ENCODE measurements at regions not wholly inside any gene's neighbourhood (a gene's known extent, or its start where the extent isn't known, plus 50 kb on each side); places are given as distances from the start of the nearest gene placed in this dataset.
"Not testable (repeated sequence)": the region's sequence is repeated elsewhere in the genome, so short reads cannot be mapped to it uniquely, and the experiment has no call there.

GRCh38 chr5:50898966-50899365 is 232.5 kb downstream of the PARP8 start:
- no peak for DNase-seq

- no peak for DNase-seq
Measured at GRCh38 chr5:50900952-50901510, 234.6 kb downstream of the PARP8 start.

GRCh38 chr5:50903651-50904050 is 237.2 kb downstream of the PARP8 start:
- no peak for DNase-seq

- DNase-seq, result no peak
Measured at GRCh38 chr5:50905996-50906570, 239.6 kb downstream of the PARP8 start.

- DNase-seq, result not testable (repeated sequence)
Measured at GRCh38 chr5:50920160-50920559, 253.7 kb downstream of the PARP8 start.

GRCh38 chr5:50921366-50922133 is 255.1 kb downstream of the PARP8 start:
- DNase-seq, result no peak

GRCh38 chr5:50922134-50922941 is 255.9 kb downstream of the PARP8 start:
- not testable (repeated sequence) for DNase-seq

- DNase-seq, result no peak
Measured at GRCh38 chr5:50922942-50923767, 256.7 kb downstream of the PARP8 start.

GRCh38 chr5:50923768-50924494 is 257.5 kb downstream of the PARP8 start:
- DNase-seq, result no peak

GRCh38 chr5:50927953-50928352 is 261.5 kb downstream of the PARP8 start:
- no peak for DNase-seq

- no peak for DNase-seq
Measured at GRCh38 chr5:50929174-50929573, 262.7 kb downstream of the PARP8 start.

GRCh38 chr5:50934343-50934742 is 267.9 kb downstream of the PARP8 start:
- no peak for DNase-seq

GRCh38 chr5:50945139-50945538 is 278.7 kb downstream of the PARP8 start:
- DNase-seq, result no peak

GRCh38 chr5:50947906-50948683 is 281.7 kb downstream of the PARP8 start:
- no peak for DNase-seq

GRCh38 chr5:50953290-50953689 is 286.9 kb downstream of the PARP8 start:
- DNase-seq, result no peak

- no peak for DNase-seq
Measured at GRCh38 chr5:50958852-50959457, 292.5 kb downstream of the PARP8 start.

- DNase-seq, result peak; percentile 15
Measured at GRCh38 chr5:50962934-50963872, 296.8 kb downstream of the PARP8 start.

GRCh38 chr5:50963971-50964745 is 297.7 kb downstream of the PARP8 start:
- no peak for DNase-seq
